IPS-18a (cell line): ENCODE measurements at regions not wholly inside any gene's neighbourhood (a gene's known extent, or its start where the extent isn't known, plus 50 kb on each side); places are given as distances from the start of the nearest gene placed in this dataset.

Experiments used
- H3K27ac ChIP-seq: one replicate; pipeline ENCODE4 v1.5.1; 2013; ENCODE audit warnings: low read length
- H3K27me3 ChIP-seq: one replicate; pipeline ENCODE4 v1.6.1; 2013; ENCODE audit warnings: mild to moderate bottlenecking, low read length; ENCODE audit not compliant: control insufficient read depth, insufficient read depth
- H3K36me3 ChIP-seq: one replicate; pipeline ENCODE4 v1.6.1; 2013; ENCODE audit warnings: low read depth, low read length; ENCODE audit not compliant: control insufficient read depth
- H3K4me1 ChIP-seq: one replicate; pipeline ENCODE4 v1.6.1; 2013; ENCODE audit warnings: low read depth, low read length; ENCODE audit not compliant: control insufficient read depth
- H3K4me3 ChIP-seq: one replicate; pipeline ENCODE4 v1.5.1; 2013; ENCODE audit warnings: low read length
- H3K9ac ChIP-seq: one replicate; pipeline ENCODE4 v1.6.1; 2013; ENCODE audit warnings: mild to moderate bottlenecking, low read length, moderate library complexity
- H3K9me3 ChIP-seq: one replicate; pipeline ENCODE4 v1.6.1; 2013; ENCODE audit warnings: low read depth, low read length; ENCODE audit not compliant: control insufficient read depth

GRCh38 chr2:603427-603826 lies 73.8 kb downstream of the TMEM18 start:
- Histone ChIP-seq H3K9me3 (no peaks in the 10 kb centered on the region), H3K27ac (no peak overlapping the region), H3K36me3 (no peaks in the 10 kb centered on the region), H3K9ac (no peak overlapping the region), H3K4me1 (no peaks in the 10 kb centered on the region), H3K27me3 (no peaks in the 10 kb centered on the region), H3K4me3 (no peak overlapping the region)

GRCh38 chr2:602571-603359 lies 74.4 kb downstream of the TMEM18 start:
- H3K4me1 ChIP-seq: no peaks in the 10 kb centered on the region
- H3K27me3 ChIP-seq: no peaks in the 10 kb centered on the region
- H3K36me3 ChIP-seq: no peaks in the 10 kb centered on the region
- no peak overlapping the region for H3K9ac ChIP-seq
- H3K27ac ChIP-seq: no peak overlapping the region
- no peaks in the 10 kb centered on the region for H3K9me3 ChIP-seq
- no peak overlapping the region for H3K4me3 ChIP-seq

- Histone ChIP-seq H3K4me1 (no peaks in the 10 kb centered on the region), H3K9me3 (no peaks in the 10 kb centered on the region), H3K9ac (no peak overlapping the region), H3K27me3 (no peaks in the 10 kb centered on the region), H3K27ac (no peak overlapping the region), H3K36me3 (no peaks in the 10 kb centered on the region), H3K4me3 (no peak overlapping the region)
Measured at GRCh38 chr2:601806-602455, 75.3 kb downstream of the TMEM18 start.

GRCh38 chr2:601387-601698 lies 75.9 kb downstream of the TMEM18 start:
- no peak overlapping the region for H3K9ac ChIP-seq
- no peak overlapping the region for H3K4me3 ChIP-seq
- no peak overlapping the region for H3K27ac ChIP-seq
- H3K27me3 ChIP-seq: no peaks in the 10 kb centered on the region
- H3K9me3 ChIP-seq: no peaks in the 10 kb centered on the region
- no peaks in the 10 kb centered on the region for H3K36me3 ChIP-seq
- H3K4me1 ChIP-seq: no peaks in the 10 kb centered on the region

- Histone ChIP-seq H3K9me3 (no peaks in the 10 kb centered on the region), H3K36me3 (no peaks in the 10 kb centered on the region), H3K4me3 (no peak overlapping the region), H3K27ac (no peak overlapping the region), H3K27me3 (no peaks in the 10 kb centered on the region), H3K9ac (no peak overlapping the region), H3K4me1 (no peaks in the 10 kb centered on the region)
Measured at GRCh38 chr2:600542-601386, 76.4 kb downstream of the TMEM18 start.

- no peaks in the 10 kb centered on the region for H3K27me3 ChIP-seq
- no peaks in the 10 kb centered on the region for H3K36me3 ChIP-seq
- H3K9me3 ChIP-seq: no peaks in the 10 kb centered on the region
- no peak overlapping the region for H3K4me3 ChIP-seq
- no peaks in the 10 kb centered on the region for H3K4me1 ChIP-seq
- no peak overlapping the region for H3K9ac ChIP-seq
- H3K27ac ChIP-seq: no peak overlapping the region
Measured at GRCh38 chr2:599601-600000, 77.6 kb downstream of the TMEM18 start.

- Histone ChIP-seq H3K4me1 (no peaks in the 10 kb centered on the region), H3K27ac (no peak overlapping the region), H3K27me3 (no peaks in the 10 kb centered on the region), H3K9me3 (no peaks in the 10 kb centered on the region), H3K4me3 (no peak overlapping the region), H3K36me3 (no peaks in the 10 kb centered on the region), H3K9ac (no peak overlapping the region)
Measured at GRCh38 chr2:598058-598802, 79.0 kb downstream of the TMEM18 start.

- H3K27me3 ChIP-seq: no peaks in the 10 kb centered on the region
- H3K9ac ChIP-seq: no peak overlapping the region
- no peaks in the 10 kb centered on the region for H3K36me3 ChIP-seq
- no peak overlapping the region for H3K4me3 ChIP-seq
- no peaks in the 10 kb centered on the region for H3K4me1 ChIP-seq
- no peak overlapping the region for H3K27ac ChIP-seq
- no peaks in the 10 kb centered on the region for H3K9me3 ChIP-seq
Measured at GRCh38 chr2:595831-596592, 81.2 kb downstream of the TMEM18 start.

GRCh38 chr2:595141-595815 lies 81.9 kb downstream of the TMEM18 start:
- Histone ChIP-seq H3K9me3 (no peaks in the 10 kb centered on the region), H3K4me3 (no peak overlapping the region), H3K4me1 (no peaks in the 10 kb centered on the region), H3K27me3 (no peaks in the 10 kb centered on the region), H3K36me3 (no peaks in the 10 kb centered on the region), H3K9ac (no peak overlapping the region), H3K27ac (no peak overlapping the region)

- H3K36me3 ChIP-seq: no peaks in the 10 kb centered on the region
- H3K4me3 ChIP-seq: no peak overlapping the region
- no peaks in the 10 kb centered on the region for H3K27me3 ChIP-seq
- H3K27ac ChIP-seq: no peak overlapping the region
- H3K9me3 ChIP-seq: no peaks in the 10 kb centered on the region
- peaks cover 4% of the 10 kb centered on the region for H3K4me1 ChIP-seq
- no peak overlapping the region for H3K9ac ChIP-seq
Measured at GRCh38 chr2:594297-594949, 82.8 kb downstream of the TMEM18 start.
